ENCODE measurements at regions not wholly inside any gene's neighbourhood (a gene's known extent, or its start where the extent isn't known, plus 50 kb on each side); places are given as distances from the start of the nearest gene placed in this dataset.

DNA sequence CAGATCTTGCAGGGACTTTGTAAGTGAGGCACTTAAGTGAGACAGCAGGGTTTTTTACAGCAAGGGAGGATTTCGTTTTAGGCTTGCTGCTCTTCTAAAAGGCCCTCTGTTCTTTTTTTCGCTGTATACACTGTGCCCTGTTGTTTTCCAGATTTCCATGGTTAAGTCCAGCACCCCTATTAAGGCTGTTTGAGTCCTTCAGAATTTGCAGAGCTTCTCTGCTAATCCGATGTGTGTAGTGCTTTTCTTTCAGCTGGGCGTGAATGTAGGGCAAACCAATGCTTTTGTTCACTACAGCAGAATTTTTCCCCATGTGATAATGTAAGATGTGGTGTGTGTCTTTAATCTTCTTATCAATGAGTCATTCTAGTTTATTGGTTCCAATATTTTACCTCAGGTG, 200.5 kb upstream of the RREB1 start:
- Histone ChIP-seq H3K27me3 (no peaks in the 10 kb centered on the region), H3K4me3 (ENCODE audit: low read depth, low read length) (no peak overlapping the region), H3K4me1 (peaks cover 7% of the 10 kb centered on the region; the same call in 1 of the 2 replicates), H3K36me3 (no peaks in the 10 kb centered on the region), H3K9me3 (no peaks in the 10 kb centered on the region)
- DNase-seq = no peak
- TF ChIP-seq, protein P1, sequence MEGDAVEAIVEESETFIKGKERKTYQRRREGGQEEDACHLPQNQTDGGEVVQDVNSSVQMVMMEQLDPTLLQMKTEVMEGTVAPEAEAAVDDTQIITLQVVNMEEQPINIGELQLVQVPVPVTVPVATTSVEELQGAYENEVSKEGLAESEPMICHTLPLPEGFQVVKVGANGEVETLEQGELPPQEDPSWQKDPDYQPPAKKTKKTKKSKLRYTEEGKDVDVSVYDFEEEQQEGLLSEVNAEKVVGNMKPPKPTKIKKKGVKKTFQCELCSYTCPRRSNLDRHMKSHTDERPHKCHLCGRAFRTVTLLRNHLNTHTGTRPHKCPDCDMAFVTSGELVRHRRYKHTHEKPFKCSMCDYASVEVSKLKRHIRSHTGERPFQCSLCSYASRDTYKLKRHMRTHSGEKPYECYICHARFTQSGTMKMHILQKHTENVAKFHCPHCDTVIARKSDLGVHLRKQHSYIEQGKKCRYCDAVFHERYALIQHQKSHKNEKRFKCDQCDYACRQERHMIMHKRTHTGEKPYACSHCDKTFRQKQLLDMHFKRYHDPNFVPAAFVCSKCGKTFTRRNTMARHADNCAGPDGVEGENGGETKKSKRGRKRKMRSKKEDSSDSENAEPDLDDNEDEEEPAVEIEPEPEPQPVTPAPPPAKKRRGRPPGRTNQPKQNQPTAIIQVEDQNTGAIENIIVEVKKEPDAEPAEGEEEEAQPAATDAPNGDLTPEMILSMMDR (IDR thresholded peaks at IDR 0.05; ENCODE audit: low read depth, low read length) = no peak

DNA sequence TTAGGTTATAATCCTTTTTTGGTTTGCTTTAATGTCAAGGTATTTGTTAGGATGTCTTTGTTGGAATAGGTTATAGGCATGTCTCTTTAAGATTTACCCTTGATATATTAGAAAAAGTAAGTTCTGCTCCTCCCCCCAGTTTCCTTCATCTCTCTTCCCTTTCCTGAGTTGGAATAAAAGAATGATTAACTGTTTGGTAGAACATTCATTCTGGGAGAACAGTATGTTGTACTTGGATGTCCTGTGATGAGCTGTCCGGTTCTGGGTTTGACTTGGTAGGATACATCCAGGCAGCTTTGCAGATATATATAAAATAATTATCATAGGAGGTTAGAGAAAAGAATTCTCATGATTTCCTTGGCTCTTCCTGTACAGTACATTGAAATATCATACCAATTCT, 199.6 kb upstream of the RREB1 start:
- H3K36me3 ChIP-seq = no peaks in the 10 kb centered on the region
- DNase-seq = no peak
- TF ChIP-seq, protein P1 (IDR thresholded peaks at IDR 0.05; ENCODE audit: low read depth, low read length) = no peak

DNA sequence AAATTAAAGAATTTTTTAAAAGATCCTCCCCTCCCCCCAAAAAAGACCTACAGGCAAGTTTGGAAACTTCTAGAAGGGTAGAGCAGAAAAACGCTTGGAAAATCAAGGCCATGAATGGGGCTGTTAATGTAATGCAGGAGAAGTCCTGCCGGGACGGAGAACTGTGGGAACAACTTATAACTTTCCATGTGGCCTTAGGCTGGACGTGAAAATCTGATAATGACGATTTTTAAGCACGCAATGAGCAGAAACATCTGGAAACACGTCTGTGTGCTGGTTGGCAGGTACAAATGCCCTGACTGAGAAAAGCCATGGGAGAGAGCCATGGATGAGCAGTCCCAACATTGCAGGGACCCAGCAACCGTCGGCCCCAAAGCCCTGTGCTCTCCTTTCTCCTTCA, 198.7 kb upstream of the RREB1 start:
- Histone ChIP-seq H3K4me1 (peaks cover 7% of the 10 kb centered on the region; the same call in 1 of the 2 replicates), H3K36me3 (no peaks in the 10 kb centered on the region), H3K27me3 (no peaks in the 10 kb centered on the region), H3K4me3 (ENCODE audit: low read depth, low read length) (no peak overlapping the region), H3K9me3 (no peaks in the 10 kb centered on the region)
- DNase-seq = no peak
- TF ChIP-seq, protein P1 (IDR thresholded peaks at IDR 0.05; ENCODE audit: low read depth, low read length) = no peak

More for the DNA sequence above, 199.6 kb upstream of the RREB1 start:
- Histone ChIP-seq H3K4me1 (peaks cover 7% of the 10 kb centered on the region; the same call in 1 of the 2 replicates), H3K27me3 (no peaks in the 10 kb centered on the region), H3K9me3 (no peaks in the 10 kb centered on the region), H3K4me3 (ENCODE audit: low read depth, low read length) (no peak overlapping the region)

DNA sequence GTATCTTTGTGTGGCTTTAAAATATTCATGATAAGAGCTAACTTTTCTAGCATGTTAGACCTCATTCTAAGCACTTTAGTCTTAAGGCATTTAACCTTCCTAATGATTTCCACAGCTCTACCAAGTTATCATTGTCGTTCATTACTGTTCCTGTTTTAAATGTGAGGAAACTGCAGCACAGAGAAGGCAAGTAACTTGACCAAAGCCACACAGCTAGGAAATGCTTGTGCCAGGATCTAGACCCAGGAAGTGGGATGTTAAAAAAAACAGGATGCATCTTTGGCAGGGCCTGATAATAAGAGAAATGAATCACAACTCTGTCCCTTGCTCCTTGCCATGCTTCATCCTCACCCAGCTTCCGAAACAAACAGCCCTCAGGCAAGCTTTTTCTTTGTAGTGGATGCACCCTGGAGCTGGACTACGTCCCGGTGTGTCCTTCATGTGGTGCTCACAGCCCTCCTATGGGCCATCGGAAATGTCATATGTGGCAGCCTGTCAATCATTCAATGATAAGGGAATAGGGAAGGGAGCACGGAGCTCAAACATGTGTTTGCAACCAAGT, 196.9 kb upstream of the RREB1 start:
- H3K27me3 ChIP-seq = no peaks in the 10 kb centered on the region
- TF ChIP-seq, protein P1 (IDR thresholded peaks at IDR 0.05; ENCODE audit: low read depth, low read length) = no peak
- DNase-seq = no peak
- no peak overlapping the region for H3K4me3 ChIP-seq (ENCODE audit: low read depth, low read length)
- H3K9me3 ChIP-seq = no peaks in the 10 kb centered on the region
- H3K36me3 ChIP-seq = no peaks in the 10 kb centered on the region
- H3K4me1 ChIP-seq = peaks cover 7% of the 10 kb centered on the region; the same call in 1 of the 2 replicates

DNA sequence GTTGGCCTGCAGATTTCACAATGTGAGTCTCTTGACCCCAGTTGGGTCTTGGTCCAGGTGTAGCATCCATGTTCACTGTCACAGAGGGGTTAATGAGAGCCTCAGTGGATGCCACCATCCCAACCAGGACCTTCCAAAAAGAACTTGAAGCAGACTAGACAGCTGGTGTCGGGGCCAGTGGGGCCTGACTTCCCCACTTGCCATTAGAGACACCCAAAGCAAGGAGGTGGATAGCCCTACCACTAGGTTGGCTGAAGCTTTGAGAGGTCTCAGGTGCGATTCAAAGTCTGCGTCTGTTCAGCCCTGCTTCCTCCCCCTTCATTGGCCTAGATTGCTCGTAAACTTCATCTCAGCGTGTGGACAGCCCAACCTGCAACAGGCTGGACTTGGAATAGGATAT, 196.4 kb upstream of the RREB1 start:
- H3K9me3 ChIP-seq = no peaks in the 10 kb centered on the region
- peaks cover 7% of the 10 kb centered on the region; the same call in 1 of the 2 replicates for H3K4me1 ChIP-seq
- H3K4me3 ChIP-seq (ENCODE audit: low read depth, low read length) = no peak overlapping the region
- DNase-seq = no peak
- H3K27me3 ChIP-seq = no peaks in the 10 kb centered on the region
- TF ChIP-seq, protein P1 (IDR thresholded peaks at IDR 0.05; ENCODE audit: low read depth, low read length) = no peak
- no peaks in the 10 kb centered on the region for H3K36me3 ChIP-seq

DNA sequence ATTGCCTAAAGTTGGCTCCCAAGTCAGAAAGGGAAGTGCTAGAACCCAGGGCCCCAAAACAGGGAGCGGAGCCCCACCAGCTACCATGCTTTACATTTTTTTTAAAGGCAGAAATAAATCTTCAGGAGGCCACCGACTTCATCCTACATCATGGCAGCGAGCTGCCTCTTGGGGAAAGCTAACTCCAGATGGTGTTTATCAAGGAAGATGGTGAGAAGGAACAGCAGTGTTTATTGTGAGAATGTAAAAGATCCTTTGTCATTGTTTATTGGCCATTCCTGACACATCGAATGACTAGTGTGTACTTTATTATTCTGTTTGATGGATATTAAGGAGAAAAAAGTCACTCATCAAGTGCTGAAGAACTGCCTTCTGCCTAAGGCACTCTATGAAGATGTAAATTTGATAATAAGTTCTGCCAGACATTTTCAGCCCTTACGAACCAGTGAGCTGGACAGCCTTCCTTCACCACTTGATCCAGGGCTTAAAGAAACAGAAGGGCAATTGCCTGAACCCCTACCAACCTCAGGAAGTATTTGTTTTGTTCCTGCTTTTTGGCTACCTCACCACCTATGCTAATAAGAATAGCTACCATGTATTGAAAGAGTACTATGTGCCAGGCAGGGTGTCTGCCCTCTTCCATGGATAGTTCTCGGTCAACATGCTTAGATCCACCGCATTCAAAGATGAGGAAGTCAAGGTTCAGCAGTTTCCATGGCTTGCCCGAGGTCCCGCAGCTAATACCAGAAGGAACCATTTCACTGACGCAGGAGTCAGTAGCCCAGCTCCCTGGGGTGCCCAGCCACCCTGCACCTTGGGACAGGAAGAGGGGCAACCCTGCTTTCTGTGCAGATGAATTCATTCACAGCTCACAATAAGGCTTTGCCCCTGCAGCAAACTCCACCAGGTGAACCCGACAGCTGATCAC, 194.7 kb upstream of the RREB1 start:
- Histone ChIP-seq H3K4me1 (no peaks in the 10 kb centered on the region), H3K36me3 (no peaks in the 10 kb centered on the region), H3K27me3 (no peaks in the 10 kb centered on the region), H3K4me3 (ENCODE audit: low read depth, low read length) (no peak overlapping the region), H3K9me3 (no peaks in the 10 kb centered on the region)
- TF ChIP-seq, protein P1 (IDR thresholded peaks at IDR 0.05; ENCODE audit: low read depth, low read length) = no peak
- DNase-seq = no peak
